ENCODE measurements at regions not wholly inside any gene's neighbourhood (a gene's known extent, or its start where the extent isn't known, plus 50 kb on each side); places are given as distances from the start of the nearest gene placed in this dataset.
A peak's percentile ranks its signal among the peaks of the same experiment; 100 is the strongest.

DNA sequence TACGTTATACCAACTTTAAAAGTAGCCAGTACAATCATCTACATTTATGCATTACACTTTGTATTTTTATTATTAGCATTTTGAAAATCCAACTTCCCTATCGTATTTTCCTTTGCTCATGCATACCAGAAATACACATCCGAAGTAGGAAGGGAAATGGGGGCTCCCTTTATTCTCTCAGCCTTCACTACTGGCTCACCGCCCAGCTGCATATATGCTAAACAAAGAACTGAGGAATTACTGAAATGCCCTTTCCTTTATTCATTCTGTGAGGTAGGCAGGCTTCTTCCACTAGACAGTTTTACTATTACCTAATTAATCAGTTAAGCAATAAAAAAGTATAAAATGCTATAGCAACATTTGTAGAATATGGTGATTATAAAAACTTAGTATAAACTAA lies 291.6 kb downstream of the KLF12 start:
- Histone ChIP-seq H3K36me3 (peaks cover 2% of the 10 kb centered on the region), H3K27ac (no peak overlapping the region), H3K9me3 (ENCODE audit: low read depth) (no peaks in the 10 kb centered on the region), H3K4me1 (ENCODE audit: low read depth) (peaks cover 4% of the 10 kb centered on the region), H3K4me3 (no peak overlapping the region), H3K27me3 (no peaks in the 10 kb centered on the region)
- DNase-seq (ENCODE audit: low read depth in 1 of 2, low spot score in 1 of 2): no peak
- TF ChIP-seq, protein P1, sequence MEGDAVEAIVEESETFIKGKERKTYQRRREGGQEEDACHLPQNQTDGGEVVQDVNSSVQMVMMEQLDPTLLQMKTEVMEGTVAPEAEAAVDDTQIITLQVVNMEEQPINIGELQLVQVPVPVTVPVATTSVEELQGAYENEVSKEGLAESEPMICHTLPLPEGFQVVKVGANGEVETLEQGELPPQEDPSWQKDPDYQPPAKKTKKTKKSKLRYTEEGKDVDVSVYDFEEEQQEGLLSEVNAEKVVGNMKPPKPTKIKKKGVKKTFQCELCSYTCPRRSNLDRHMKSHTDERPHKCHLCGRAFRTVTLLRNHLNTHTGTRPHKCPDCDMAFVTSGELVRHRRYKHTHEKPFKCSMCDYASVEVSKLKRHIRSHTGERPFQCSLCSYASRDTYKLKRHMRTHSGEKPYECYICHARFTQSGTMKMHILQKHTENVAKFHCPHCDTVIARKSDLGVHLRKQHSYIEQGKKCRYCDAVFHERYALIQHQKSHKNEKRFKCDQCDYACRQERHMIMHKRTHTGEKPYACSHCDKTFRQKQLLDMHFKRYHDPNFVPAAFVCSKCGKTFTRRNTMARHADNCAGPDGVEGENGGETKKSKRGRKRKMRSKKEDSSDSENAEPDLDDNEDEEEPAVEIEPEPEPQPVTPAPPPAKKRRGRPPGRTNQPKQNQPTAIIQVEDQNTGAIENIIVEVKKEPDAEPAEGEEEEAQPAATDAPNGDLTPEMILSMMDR (IDR thresholded peaks at IDR 0.05; ENCODE audit: low read depth, low read length): no peak

DNA sequence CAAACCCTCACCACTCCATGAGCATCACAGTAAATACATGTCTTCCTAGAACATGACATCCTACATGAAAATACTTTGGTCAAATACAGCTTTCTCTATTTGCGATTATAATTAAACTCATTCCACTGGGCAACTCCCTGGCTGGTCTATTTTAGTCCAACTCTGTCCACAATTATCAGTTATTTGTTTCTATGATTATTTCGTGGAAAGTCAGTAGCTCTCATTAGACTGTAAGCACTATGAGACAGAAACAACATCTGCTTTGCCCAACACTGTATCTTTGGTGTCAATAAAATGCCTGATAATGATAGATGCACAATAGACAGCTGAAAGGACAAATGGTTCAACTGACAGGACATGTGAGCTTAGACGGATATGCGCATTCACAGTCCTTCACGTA lies 292.0 kb downstream of the KLF12 start:
- Histone ChIP-seq H3K9me3 (ENCODE audit: low read depth) (no peaks in the 10 kb centered on the region), H3K4me1 (ENCODE audit: low read depth) (peaks cover 4% of the 10 kb centered on the region), H3K27me3 (no peaks in the 10 kb centered on the region), H3K4me3 (no peak overlapping the region), H3K27ac (no peak overlapping the region), H3K36me3 (peaks cover 2% of the 10 kb centered on the region)
- DNase-seq (ENCODE audit: low read depth in 1 of 2, low spot score in 1 of 2): no peak
- TF ChIP-seq, protein P1 (IDR thresholded peaks at IDR 0.05; ENCODE audit: low read depth, low read length): no peak

DNA sequence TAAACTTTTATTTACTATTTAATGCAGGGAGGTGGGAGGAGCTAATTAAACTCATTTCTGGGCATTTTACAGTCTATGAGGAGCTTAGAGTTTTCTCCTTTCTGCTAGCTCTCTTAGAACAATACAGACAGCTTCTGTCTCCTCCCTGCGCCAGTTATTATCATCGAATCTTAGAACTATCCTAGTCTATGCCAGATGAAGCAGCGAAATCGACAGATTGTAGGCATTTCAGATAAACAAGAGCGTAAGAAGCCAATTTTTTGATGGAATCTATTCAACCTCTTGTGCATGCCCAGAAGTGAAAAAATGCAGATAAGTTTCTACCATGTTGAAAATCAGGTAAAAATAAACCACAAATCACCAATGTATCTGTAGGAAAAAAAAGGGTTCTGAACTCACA lies 297.1 kb downstream of the KLF12 start:
- no peak for DNase-seq (ENCODE audit: low read depth in 1 of 2, low spot score in 1 of 2)
- Histone ChIP-seq H3K27ac (no peak overlapping the region), H3K4me1 (ENCODE audit: low read depth) (peaks cover 14% of the 10 kb centered on the region), H3K9me3 (ENCODE audit: low read depth) (no peaks in the 10 kb centered on the region), H3K4me3 (no peak overlapping the region), H3K36me3 (no peaks in the 10 kb centered on the region), H3K27me3 (no peaks in the 10 kb centered on the region)
- TF ChIP-seq, protein P1 (IDR thresholded peaks at IDR 0.05; ENCODE audit: low read depth, low read length): no peak

DNA sequence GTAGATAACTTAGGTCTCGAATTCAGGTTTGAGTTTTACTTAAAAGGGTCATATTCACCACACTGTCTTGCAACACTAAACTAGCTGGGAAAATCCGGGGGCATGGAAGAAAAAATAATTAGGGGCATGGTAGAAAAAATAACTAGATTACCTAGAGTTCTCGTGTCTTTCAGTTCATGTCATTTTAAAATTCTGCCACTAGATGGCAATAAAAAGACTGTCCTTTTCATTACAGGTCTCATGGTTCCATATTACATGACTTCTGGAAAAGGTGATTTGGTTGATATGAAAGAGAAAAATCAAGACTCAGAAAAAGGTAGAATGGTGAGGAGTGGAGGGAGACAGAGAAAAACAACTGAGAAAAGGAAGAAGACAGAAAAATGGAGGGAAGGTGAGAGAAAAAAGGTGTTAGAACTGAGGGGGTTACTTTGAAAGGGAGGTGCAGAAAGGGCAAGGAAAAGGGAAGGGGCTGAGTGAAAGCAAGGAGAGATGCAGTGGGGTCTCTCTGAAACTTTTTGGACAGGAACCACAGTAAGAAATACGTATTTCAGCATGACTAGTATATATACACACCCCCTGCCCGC lies 299.0 kb downstream of the KLF12 start:
- Histone ChIP-seq H3K27me3 (no peaks in the 10 kb centered on the region), H3K4me1 (ENCODE audit: low read depth) (peaks cover 14% of the 10 kb centered on the region), H3K4me3 (no peak overlapping the region), H3K36me3 (no peaks in the 10 kb centered on the region), H3K27ac (no peak overlapping the region), H3K9me3 (ENCODE audit: low read depth) (no peaks in the 10 kb centered on the region)
- TF ChIP-seq, protein P1 (IDR thresholded peaks at IDR 0.05; ENCODE audit: low read depth, low read length): peak; percentile 55
- peak; percentile 61 to 63 for DNase-seq (ENCODE audit: low read depth in 1 of 2, low spot score in 1 of 2)

DNA sequence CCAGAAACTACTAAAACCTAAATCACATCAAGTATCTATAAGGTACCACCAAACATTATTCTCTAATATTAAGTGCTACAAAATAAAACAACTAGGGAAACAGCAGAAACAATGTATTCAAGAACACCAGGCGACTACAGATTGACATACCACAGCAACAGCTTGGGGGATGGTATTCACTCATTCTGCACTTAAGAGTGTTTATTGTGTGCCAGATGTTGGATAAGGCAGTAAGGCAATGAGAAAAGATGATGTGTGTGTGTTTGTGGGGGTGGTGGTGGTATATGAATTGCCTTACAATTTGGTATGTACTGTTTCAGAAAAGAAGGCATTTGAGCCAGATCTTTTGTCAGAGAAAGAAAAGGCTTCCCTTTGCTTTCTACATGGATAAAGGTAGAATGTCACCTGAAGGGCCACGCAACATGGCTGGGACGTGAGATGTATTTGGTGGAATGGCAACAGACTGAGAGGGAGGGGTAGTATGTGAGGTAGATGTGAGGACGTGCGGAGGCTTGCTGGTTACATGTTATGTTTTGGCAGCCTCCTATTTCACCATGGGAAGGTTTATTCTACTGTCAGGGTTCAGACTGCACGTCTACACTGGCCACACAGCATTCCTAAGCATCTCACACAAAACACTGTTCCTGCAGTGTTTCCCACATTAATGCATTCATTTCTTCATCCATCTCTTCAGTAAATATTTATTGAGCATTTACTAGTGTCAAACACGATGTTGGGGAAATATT lies 300.7 kb downstream of the KLF12 start:
- no peak overlapping the region for H3K4me3 ChIP-seq
- DNase-seq (ENCODE audit: low read depth in 1 of 2, low spot score in 1 of 2): no peak
- no peaks in the 10 kb centered on the region for H3K36me3 ChIP-seq
- TF ChIP-seq, protein P1 (IDR thresholded peaks at IDR 0.05; ENCODE audit: low read depth, low read length): no peak
- no peak overlapping the region for H3K27ac ChIP-seq
- H3K4me1 ChIP-seq (ENCODE audit: low read depth): peaks cover 14% of the 10 kb centered on the region
- H3K27me3 ChIP-seq: no peaks in the 10 kb centered on the region
- no peaks in the 10 kb centered on the region for H3K9me3 ChIP-seq (ENCODE audit: low read depth)

Data from cardiac muscle cell (in vitro differentiated cells and primary cell).